ENCODE measurements at regions not wholly inside any gene's neighbourhood (a gene's known extent, or its start where the extent isn't known, plus 50 kb on each side); places are given as distances from the start of the nearest gene placed in this dataset.

DNA sequence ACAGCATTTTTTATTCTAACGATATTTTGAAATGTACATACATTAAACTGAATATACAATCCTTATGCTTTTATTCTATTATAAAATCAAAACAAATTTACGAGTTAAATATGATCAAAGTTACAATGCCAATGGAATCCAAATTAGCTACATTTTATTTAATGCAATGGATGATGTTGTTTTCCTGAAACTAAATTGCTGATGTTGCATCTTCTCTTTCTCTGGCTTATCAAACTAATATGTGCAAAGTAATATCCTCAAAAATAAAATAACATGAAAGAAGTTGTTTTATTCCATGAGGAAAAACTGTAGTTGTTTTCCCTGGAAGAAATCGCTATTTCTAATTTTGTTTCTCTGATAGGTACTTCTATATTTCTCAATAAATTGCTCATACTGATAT is 106.8 kb downstream of the ASB9 start:
- TF ChIP-seq, protein P1, sequence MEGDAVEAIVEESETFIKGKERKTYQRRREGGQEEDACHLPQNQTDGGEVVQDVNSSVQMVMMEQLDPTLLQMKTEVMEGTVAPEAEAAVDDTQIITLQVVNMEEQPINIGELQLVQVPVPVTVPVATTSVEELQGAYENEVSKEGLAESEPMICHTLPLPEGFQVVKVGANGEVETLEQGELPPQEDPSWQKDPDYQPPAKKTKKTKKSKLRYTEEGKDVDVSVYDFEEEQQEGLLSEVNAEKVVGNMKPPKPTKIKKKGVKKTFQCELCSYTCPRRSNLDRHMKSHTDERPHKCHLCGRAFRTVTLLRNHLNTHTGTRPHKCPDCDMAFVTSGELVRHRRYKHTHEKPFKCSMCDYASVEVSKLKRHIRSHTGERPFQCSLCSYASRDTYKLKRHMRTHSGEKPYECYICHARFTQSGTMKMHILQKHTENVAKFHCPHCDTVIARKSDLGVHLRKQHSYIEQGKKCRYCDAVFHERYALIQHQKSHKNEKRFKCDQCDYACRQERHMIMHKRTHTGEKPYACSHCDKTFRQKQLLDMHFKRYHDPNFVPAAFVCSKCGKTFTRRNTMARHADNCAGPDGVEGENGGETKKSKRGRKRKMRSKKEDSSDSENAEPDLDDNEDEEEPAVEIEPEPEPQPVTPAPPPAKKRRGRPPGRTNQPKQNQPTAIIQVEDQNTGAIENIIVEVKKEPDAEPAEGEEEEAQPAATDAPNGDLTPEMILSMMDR (IDR thresholded peaks at IDR 0.05): no peak
- no peak for TF ChIP-seq POLR2A (IDR thresholded peaks at IDR 0.05)

Measured in body of pancreas (tissue), 4 donors.